ENCODE measurements at regions not wholly inside any gene's neighbourhood (a gene's known extent, or its start where the extent isn't known, plus 50 kb on each side); places are given as distances from the start of the nearest gene placed in this dataset.

GRCh38 chr11:116693102-116693570 lies 79.7 kb downstream of the BUD13 start:
- TF ChIP-seq EZH2 (IDR thresholded peaks at IDR 0.05; ENCODE audit: low read depth, unreplicated experiment) (no peak), CREB1 (CRISPR knock-in tag; IDR thresholded peaks at IDR 0.05; ENCODE audit: low read depth) (no peak), POLR2AphosphoS5 (IDR thresholded peaks at IDR 0.05; ENCODE audit: low read depth) (no peak), EZH2phosphoT487 (IDR thresholded peaks at IDR 0.05; ENCODE audit: unreplicated experiment) (no peak), NANOG (IDR thresholded peaks at IDR 0.05; ENCODE audit: borderline replicate concordance) (no peak)
- TF ChIP-seq, protein P1, sequence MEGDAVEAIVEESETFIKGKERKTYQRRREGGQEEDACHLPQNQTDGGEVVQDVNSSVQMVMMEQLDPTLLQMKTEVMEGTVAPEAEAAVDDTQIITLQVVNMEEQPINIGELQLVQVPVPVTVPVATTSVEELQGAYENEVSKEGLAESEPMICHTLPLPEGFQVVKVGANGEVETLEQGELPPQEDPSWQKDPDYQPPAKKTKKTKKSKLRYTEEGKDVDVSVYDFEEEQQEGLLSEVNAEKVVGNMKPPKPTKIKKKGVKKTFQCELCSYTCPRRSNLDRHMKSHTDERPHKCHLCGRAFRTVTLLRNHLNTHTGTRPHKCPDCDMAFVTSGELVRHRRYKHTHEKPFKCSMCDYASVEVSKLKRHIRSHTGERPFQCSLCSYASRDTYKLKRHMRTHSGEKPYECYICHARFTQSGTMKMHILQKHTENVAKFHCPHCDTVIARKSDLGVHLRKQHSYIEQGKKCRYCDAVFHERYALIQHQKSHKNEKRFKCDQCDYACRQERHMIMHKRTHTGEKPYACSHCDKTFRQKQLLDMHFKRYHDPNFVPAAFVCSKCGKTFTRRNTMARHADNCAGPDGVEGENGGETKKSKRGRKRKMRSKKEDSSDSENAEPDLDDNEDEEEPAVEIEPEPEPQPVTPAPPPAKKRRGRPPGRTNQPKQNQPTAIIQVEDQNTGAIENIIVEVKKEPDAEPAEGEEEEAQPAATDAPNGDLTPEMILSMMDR (conservative IDR thresholded peaks at IDR 0.05; ENCODE audit: low read depth in 2 of 2): no peak
- TF ChIP-seq, protein P2, sequence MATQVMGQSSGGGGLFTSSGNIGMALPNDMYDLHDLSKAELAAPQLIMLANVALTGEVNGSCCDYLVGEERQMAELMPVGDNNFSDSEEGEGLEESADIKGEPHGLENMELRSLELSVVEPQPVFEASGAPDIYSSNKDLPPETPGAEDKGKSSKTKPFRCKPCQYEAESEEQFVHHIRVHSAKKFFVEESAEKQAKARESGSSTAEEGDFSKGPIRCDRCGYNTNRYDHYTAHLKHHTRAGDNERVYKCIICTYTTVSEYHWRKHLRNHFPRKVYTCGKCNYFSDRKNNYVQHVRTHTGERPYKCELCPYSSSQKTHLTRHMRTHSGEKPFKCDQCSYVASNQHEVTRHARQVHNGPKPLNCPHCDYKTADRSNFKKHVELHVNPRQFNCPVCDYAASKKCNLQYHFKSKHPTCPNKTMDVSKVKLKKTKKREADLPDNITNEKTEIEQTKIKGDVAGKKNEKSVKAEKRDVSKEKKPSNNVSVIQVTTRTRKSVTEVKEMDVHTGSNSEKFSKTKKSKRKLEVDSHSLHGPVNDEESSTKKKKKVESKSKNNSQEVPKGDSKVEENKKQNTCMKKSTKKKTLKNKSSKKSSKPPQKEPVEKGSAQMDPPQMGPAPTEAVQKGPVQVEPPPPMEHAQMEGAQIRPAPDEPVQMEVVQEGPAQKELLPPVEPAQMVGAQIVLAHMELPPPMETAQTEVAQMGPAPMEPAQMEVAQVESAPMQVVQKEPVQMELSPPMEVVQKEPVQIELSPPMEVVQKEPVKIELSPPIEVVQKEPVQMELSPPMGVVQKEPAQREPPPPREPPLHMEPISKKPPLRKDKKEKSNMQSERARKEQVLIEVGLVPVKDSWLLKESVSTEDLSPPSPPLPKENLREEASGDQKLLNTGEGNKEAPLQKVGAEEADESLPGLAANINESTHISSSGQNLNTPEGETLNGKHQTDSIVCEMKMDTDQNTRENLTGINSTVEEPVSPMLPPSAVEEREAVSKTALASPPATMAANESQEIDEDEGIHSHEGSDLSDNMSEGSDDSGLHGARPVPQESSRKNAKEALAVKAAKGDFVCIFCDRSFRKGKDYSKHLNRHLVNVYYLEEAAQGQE (IDR thresholded peaks at IDR 0.05; ENCODE audit: unreplicated experiment): no peak
- TF ChIP-seq, protein P3, sequence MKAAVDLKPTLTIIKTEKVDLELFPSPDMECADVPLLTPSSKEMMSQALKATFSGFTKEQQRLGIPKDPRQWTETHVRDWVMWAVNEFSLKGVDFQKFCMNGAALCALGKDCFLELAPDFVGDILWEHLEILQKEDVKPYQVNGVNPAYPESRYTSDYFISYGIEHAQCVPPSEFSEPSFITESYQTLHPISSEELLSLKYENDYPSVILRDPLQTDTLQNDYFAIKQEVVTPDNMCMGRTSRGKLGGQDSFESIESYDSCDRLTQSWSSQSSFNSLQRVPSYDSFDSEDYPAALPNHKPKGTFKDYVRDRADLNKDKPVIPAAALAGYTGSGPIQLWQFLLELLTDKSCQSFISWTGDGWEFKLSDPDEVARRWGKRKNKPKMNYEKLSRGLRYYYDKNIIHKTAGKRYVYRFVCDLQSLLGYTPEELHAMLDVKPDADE (IDR thresholded peaks at IDR 0.05): no peak
